ENCODE measurements at regions not wholly inside any gene's neighbourhood (a gene's known extent, or its start where the extent isn't known, plus 50 kb on each side); places are given as distances from the start of the nearest gene placed in this dataset.

DNA sequence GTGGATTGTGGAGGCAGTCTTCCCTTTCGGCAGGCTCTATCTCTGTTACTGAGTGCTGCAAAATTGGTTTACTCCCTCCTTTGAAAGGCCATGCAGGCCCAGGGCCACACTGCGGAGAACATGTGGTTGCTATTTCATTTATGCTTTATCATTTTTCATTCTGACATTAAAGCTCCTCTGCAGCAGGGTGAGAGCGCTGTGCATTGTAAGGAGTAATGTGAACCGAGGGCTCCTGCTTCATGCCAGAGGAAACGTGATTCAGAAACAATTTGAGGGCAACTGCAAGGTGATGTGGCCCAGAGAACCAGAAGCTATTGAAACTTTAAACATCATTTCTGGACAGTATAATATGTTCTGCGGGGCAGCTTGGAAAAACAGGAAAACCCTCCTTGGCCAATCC is 341.6 kb upstream of the NT5C1B start:
- no peak for TF ChIP-seq ZFX (IDR thresholded peaks at IDR 0.05)
- TF ChIP-seq, protein P1, sequence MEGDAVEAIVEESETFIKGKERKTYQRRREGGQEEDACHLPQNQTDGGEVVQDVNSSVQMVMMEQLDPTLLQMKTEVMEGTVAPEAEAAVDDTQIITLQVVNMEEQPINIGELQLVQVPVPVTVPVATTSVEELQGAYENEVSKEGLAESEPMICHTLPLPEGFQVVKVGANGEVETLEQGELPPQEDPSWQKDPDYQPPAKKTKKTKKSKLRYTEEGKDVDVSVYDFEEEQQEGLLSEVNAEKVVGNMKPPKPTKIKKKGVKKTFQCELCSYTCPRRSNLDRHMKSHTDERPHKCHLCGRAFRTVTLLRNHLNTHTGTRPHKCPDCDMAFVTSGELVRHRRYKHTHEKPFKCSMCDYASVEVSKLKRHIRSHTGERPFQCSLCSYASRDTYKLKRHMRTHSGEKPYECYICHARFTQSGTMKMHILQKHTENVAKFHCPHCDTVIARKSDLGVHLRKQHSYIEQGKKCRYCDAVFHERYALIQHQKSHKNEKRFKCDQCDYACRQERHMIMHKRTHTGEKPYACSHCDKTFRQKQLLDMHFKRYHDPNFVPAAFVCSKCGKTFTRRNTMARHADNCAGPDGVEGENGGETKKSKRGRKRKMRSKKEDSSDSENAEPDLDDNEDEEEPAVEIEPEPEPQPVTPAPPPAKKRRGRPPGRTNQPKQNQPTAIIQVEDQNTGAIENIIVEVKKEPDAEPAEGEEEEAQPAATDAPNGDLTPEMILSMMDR (conservative IDR thresholded peaks at IDR 0.05), result no peak
